Putamen (tissue), 1 donor: ENCODE measurements at regions not wholly inside any gene's neighbourhood (a gene's known extent, or its start where the extent isn't known, plus 50 kb on each side); places are given as distances from the start of the nearest gene placed in this dataset.

Experiments used
- DNase-seq: peaks from one replicate; pipeline ENCODE4 v3.0.0-alpha.2; 2016; ENCODE audit warnings: low spot score

DNA sequence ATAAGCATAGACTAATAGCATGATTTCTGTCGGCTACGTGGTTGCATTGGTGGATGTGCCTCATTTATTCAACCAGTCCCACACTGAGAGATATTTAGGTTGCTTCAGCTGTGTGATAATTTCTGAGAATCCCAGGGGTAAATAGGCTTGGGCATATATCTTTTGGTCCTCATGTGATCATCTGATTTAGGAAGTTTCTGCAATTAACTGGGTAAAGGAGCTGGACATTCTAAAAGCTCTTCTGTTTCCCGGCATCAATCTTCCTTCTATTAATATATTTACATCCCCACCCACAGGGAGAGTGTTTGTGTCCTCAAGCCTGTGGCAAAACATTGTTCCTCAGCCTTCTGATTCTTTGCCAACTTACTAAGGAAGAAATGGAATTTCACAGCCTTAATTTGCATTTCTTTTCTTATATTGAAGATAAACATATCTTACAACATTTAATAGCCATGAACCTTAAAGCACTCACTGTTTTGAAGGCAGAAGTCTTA lies 431.6 kb downstream of the RFC3 start:
- no peak for DNase-seq

DNA sequence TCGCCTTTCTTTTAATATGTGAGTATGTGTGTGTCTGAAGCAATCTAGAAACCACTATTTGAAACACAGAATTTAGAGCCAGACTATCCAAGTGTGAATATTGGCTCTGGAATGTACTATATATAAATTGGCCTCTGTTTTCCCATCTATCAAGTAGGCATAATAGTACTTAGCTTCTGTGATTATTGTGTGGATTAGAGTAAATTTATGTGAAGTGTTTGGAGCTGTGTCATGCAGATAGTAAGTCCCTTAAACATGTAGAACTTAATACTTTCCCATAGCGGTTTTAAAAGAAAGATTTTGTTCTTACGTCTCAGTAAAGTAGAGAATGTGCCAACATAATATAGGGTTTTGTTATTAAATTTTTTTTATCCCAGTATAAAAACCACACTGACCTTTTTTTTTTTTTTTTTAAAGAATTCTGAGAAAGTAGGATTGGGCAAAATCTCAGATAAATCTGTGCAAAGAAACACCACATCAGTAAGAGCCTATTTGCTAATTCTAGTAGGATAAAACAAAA lies 432.3 kb downstream of the RFC3 start:
- DNase-seq, result no peak

GRCh38 chr13:34254366-34254765 lies 436.4 kb downstream of the RFC3 start:
- no peak for DNase-seq

DNA sequence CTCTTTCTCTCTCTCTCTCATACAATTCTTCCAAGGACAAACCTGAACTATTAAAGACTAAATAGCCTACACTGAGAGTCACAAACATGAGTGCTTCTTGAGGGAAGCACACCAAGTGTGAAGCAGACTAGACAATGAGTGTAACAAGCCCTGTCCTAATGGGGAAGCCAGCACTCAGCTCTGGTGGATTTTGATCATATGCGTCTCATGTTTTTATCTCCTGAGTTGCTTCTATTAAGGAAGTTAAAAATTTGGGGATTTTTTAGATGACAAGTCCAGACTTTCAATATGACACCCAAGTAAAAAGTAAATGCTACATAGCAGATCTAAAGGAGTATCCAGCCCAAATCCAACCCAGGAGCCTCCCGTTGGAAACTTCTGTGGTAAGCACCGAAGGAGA lies 437.8 kb downstream of the RFC3 start:
- DNase-seq, result no peak

GRCh38 chr13:34256236-34256635 lies 438.3 kb downstream of the RFC3 start:
- DNase-seq, result no peak

DNA sequence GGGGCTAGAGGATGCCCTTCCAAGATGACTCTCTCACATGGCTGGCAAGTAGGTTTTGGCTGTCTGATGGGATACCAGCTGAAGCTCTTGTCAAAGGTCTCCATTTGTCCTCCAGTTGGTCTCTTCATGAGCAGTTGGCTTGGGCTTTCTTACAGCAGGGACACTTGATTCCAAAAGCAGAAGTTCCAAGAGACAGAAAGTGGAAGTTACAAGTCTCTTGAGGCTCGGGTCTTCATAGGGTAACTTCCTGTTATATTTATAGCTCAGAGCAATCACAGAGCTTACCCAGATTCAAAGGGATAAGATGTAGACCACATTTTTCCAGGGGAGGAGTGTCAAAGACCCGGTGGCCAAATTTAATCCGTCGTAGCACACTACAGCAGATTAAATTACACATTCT lies 440.0 kb downstream of the RFC3 start:
- peak; percentile 39 for DNase-seq

- DNase-seq, result no peak
These were observed 440.9 kb downstream of the RFC3 start for GRCh38 chr13:34258646-34259386.

- DNase-seq, result no peak
These were observed 445.7 kb downstream of the RFC3 start for GRCh38 chr13:34263681-34264080.

DNA sequence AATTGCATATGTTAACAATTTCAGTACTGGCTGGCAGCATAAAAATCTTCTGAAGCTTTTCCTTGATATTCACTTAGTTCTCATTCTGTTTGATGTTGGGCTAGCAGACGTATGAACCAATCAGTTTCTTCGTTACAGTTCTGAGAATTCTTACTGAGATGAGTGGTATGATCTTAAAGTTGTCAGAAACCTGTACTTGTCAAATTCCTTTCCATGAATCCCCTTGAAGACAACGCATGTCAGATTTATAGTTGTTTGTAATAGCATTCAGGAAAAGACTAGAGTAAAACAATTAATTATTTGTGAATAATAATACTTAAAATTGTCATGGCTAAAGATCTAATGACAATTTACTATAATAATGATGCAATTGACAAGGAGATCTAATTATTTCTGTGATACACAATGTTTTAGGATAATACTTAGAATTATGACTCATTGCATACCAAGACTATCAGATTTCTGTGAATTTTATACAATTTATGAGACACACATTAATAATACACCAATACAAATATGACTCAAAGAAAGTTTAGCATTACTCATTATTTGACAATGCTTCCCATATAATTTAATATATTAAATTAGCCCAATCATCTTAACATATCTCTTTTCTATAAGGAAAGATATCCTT lies 447.2 kb downstream of the RFC3 start:
- no peak for DNase-seq

GRCh38 chr13:34276764-34277163 lies 458.8 kb downstream of the RFC3 start:
- DNase-seq, result no peak

DNA sequence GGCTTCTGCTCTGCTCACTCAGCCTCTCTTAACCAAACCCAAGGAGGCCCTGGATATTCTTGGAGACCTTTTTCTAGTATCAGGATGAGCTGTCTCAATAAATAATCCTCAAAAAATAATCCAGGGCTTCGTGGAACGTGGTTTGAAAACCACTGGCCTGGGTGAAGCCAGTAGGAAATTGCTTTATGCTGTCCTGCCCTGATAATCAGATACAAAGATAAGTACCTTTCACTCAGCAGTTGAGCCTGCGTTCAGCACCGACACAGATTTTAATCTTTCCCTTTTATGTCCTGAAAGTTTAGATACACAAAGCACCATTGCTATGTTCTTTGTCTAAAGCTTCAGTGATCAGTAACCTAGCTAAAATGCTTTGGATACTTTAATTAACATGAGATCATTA lies 460.0 kb downstream of the RFC3 start:
- no peak for DNase-seq

GRCh38 chr13:34278780-34279179 lies 460.8 kb downstream of the RFC3 start:
- DNase-seq, result no peak

DNA sequence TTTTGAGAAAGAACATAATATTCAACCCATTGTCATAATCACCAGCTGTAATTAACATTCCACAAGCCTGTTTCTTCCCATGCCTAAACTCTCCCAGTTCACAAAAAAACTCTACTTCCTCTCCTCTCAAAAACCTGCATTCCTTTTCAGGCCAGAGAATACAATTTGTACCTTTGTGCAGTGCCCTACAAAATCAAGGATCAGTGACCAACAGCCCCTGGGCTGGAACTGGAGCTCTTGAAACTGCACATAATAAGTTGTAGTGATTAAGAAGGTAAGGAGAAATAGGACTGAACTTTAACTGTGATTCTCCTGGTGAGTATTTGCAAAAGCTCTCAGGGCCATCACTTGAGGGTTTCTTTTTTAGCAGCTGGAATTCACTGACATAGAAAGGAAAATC lies 472.7 kb downstream of the RFC3 start:
- no peak for DNase-seq

DNA sequence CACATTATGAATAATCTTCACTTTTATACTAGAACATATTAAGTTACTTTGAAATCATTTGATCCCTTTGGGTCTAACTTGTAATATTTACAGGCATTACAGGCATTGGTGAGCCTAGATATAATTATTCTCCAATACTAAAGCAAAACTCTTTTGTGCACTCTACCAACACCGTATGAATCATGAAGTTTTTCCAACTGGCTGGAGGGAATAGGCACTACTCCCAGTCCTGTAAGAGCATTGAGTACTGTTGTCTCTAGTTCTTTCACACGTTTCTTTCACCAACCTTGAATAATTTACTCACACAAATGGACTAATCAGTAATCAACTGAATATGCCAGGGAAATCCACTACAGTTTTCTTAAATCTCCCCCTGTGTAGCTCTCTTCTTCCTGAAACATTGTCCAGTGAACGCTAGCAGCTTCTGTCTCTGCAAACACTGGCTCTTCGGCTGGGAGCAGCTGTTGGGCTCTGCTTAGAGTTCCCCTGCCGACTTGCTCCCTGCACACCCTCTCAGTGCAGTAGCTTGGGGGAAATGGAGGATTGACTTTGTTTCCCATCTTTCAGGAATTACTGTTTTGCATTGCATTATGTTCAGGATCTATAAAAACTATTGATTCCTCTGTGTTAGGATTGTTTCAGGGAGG lies 476.7 kb downstream of the RFC3 start:
- DNase-seq, result no peak

DNA sequence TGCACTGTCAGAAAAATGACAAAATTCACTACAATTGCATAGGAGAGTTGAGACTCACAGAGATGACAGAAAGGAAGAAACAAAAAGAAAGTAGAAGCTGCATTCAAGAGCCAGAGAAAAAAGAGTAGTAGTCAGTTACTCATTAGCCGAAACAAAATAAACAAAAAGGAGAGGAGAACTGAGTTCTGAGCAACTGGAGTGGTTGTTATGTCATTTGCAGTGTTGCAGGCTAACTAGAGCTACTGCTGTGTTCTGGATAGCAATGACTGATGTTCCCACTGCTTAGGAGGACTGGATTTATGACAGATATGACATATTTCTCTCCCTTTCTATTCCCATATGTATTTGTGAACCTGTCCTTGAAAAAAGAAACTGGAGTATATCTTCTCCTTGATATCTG lies 482.6 kb downstream of the RFC3 start:
- DNase-seq, result no peak

- DNase-seq, result no peak
These were observed 484.6 kb downstream of the RFC3 start for GRCh38 chr13:34302596-34302995.

DNA sequence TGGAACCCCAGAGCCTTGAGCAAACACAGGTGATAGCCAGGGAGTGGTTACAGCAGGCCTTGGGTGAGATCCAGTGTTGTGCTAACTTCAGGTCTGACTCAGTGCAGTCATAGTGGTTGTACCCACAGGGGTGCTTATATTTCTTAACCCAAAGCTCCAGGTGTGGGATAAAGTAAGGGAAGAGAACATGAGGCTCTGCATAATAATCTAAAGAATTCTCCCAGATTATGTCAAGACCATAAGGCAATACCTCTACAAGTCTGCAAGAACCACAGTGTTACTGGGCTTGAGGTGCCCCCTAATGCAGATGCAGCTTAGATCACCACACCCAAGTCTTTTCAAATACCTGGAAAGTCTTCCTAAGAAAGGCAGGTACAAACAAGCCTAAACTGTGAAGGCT lies 485.4 kb downstream of the RFC3 start:
- no peak for DNase-seq

GRCh38 chr13:34307607-34308006 lies 489.7 kb downstream of the RFC3 start:
- no peak for DNase-seq

DNA sequence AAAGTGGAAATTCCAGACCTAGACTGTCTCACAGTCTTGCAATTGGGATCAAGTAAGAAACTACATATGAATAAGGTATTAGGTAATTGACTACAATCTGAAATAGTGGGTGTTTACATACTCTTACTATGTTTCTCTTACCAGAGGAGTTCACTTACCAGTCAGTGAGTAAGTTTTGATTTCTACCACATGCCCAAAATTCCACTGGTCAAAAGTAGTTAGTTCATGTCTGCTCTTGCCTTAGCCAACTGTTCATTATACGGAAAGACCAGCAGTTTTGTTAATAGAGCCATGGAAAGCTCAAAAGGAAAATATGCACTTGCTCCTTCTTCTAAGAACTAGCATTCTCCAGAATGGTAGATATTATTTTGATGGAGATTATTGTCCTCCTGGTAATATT lies 490.8 kb downstream of the RFC3 start:
- DNase-seq, result no peak

DNA sequence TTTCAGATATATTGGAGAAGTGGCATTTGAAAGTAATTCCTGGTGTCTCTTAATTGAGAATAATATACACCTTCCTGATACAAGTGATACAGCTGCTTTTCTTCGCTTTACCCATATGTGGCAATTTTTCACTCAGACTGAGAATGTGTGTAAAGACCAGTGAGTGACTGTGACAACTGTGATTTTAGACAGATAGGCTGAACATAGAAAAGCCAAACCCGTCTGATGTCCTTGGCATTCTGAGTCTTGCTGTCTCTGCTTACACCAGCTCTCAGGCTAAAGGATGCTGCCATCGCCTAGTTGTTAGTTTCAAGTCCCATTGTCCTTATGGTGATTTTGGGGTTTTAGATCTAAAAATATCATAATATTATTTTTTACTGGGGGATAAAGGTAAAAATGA lies 492.6 kb downstream of the RFC3 start:
- no peak for DNase-seq

- DNase-seq, result no peak
These were observed 493.3 kb downstream of the RFC3 start for GRCh38 chr13:34311251-34311650.

DNA sequence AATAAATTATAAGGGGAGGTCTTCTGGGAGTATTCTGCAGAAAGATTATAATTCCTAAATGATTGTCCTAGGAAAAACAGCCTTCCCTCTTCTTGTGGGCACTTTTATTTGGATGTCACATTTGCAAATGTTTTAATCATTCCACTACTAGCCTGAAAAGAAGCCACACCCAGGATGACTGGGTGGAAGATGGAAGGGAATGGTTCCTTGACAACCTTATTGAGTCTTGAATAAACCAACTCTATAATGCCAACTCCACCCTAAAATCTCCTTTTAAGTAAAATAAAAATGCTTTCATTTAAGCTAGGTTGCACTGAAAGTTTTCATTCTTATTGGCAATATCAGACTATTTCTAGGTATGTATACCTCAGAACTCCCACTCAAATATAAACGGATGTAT lies 494.6 kb downstream of the RFC3 start:
- DNase-seq, result no peak

- DNase-seq, result no peak
These were observed 502.1 kb downstream of the RFC3 start for GRCh38 chr13:34320084-34320483.
